Ectodermal cell (in vitro differentiated cells): ENCODE measurements at regions not wholly inside any gene's neighbourhood (a gene's known extent, or its start where the extent isn't known, plus 50 kb on each side); places are given as distances from the start of the nearest gene placed in this dataset.

Experiments used
- H3K27ac ChIP-seq: 2 replicates; pipeline ENCODE4 v1.7.0; 2013; ENCODE audit warnings: mild to moderate bottlenecking, low read depth, low read length; ENCODE audit not compliant: insufficient read depth, poor library complexity, severe bottlenecking
- H3K27me3 ChIP-seq: 2 replicates; pipeline ENCODE4 v1.7.0; 2013; ENCODE audit warnings: mild to moderate bottlenecking, low read length; ENCODE audit not compliant: insufficient read depth, control insufficient read depth, poor library complexity, severe bottlenecking
- H3K36me3 ChIP-seq: one replicate; pipeline ENCODE4 v1.7.0; 2013; ENCODE audit warnings: low read length; ENCODE audit not compliant: control insufficient read depth, insufficient read depth
- H3K4me1 ChIP-seq: one replicate; pipeline ENCODE4 v1.7.0; 2013; ENCODE audit warnings: low read length; ENCODE audit not compliant: control insufficient read depth, insufficient read depth
- H3K4me3 ChIP-seq: 2 replicates; pipeline ENCODE4 v1.7.0; 2013; ENCODE audit warnings: low read depth, low read length, control low read depth; ENCODE audit not compliant: insufficient read depth
- H3K9me3 ChIP-seq: 2 replicates; pipeline ENCODE4 v1.7.0; 2013; ENCODE audit warnings: mild to moderate bottlenecking, low read length, moderate library complexity; ENCODE audit not compliant: control insufficient read depth
- WGBS, 2 experiments: methylation state at CpG; one replicate each; pipeline ENCODE4 v1.1.7; 2013; ENCODE audit warnings: missing lambda C conversion rate in 2 of 2; 5-methylcytosine and 5-hydroxymethylcytosine counted together

GRCh38 chr5:51449026-51449425, 65.8 kb downstream of the ISL1 start:
- H3K27ac ChIP-seq, result no peak overlapping the region
- H3K36me3 ChIP-seq, result no peaks in the 10 kb centered on the region
- H3K27me3 ChIP-seq, result no peaks in the 10 kb centered on the region
- no peaks in the 10 kb centered on the region for H3K4me1 ChIP-seq
- H3K9me3 ChIP-seq, result no peaks in the 10 kb centered on the region
- no peak overlapping the region for H3K4me3 ChIP-seq

GRCh38 chr5:51452562-51452961, 69.3 kb downstream of the ISL1 start:
- H3K9me3 ChIP-seq, result no peaks in the 10 kb centered on the region
- H3K36me3 ChIP-seq, result no peaks in the 10 kb centered on the region
- H3K4me3 ChIP-seq, result no peak overlapping the region
- H3K27ac ChIP-seq, result no peak overlapping the region
- WGBS, 2 experiments, result 86 to 88% methylated on average over 3 of the region's 3 CpGs
- no peaks in the 10 kb centered on the region for H3K27me3 ChIP-seq
- H3K4me1 ChIP-seq, result no peaks in the 10 kb centered on the region

GRCh38 chr5:51465165-51465564, 81.9 kb downstream of the ISL1 start:
- 21 to 35% methylated on average over 3 to 6 of the region's 6 CpGs for WGBS, 2 experiments
- H3K4me3 ChIP-seq, result no peak overlapping the region
- H3K9me3 ChIP-seq, result no peaks in the 10 kb centered on the region
- no peaks in the 10 kb centered on the region for H3K36me3 ChIP-seq
- H3K4me1 ChIP-seq, result no peaks in the 10 kb centered on the region
- no peaks in the 10 kb centered on the region for H3K27me3 ChIP-seq
- no peak overlapping the region for H3K27ac ChIP-seq

GRCh38 chr5:51466214-51466613, 83.0 kb downstream of the ISL1 start:
- Histone ChIP-seq H3K4me1 (no peaks in the 10 kb centered on the region), H3K36me3 (no peaks in the 10 kb centered on the region), H3K9me3 (no peaks in the 10 kb centered on the region), H3K27ac (no peak overlapping the region), H3K27me3 (no peaks in the 10 kb centered on the region), H3K4me3 (no peak overlapping the region)
- 86 to 90% methylated on average over 1 to 2 of the region's 2 CpGs for WGBS, 2 experiments

GRCh38 chr5:51468196-51468595, 84.9 kb downstream of the ISL1 start:
- Histone ChIP-seq H3K36me3 (no peaks in the 10 kb centered on the region), H3K4me3 (no peak overlapping the region), H3K27ac (no peak overlapping the region), H3K4me1 (no peaks in the 10 kb centered on the region), H3K9me3 (no peaks in the 10 kb centered on the region), H3K27me3 (no peaks in the 10 kb centered on the region)
- 80 to 89% methylated on average over 2 of the region's 2 CpGs for WGBS, 2 experiments

GRCh38 chr5:51471630-51472029, 88.4 kb downstream of the ISL1 start:
- Histone ChIP-seq H3K27me3 (no peaks in the 10 kb centered on the region), H3K27ac (no peak overlapping the region)
- 80% methylated on average over 1 of the region's 1 CpG; no CpG with 5 or more reads in 1 of the 2 experiments for whole genome bisulfite sequencing, 2 experiments

GRCh38 chr5:51472472-51472871, 89.2 kb downstream of the ISL1 start:
- 94% methylated on average over 1 of the region's 1 CpG; no CpG with 5 or more reads in 1 of the 2 experiments for WGBS, 2 experiments
- Histone ChIP-seq H3K36me3 (no peaks in the 10 kb centered on the region), H3K9me3 (no peaks in the 10 kb centered on the region), H3K4me1 (no peaks in the 10 kb centered on the region), H3K27me3 (no peaks in the 10 kb centered on the region), H3K4me3 (no peak overlapping the region), H3K27ac (no peak overlapping the region)

More at GRCh38 chr5:51471630-51472029, 88.4 kb downstream of the ISL1 start:
- Histone ChIP-seq H3K4me1 (no peaks in the 10 kb centered on the region), H3K9me3 (no peaks in the 10 kb centered on the region), H3K36me3 (no peaks in the 10 kb centered on the region), H3K4me3 (no peak overlapping the region)

- H3K27ac ChIP-seq, result no peak overlapping the region
- no peaks in the 10 kb centered on the region for H3K9me3 ChIP-seq
- no peaks in the 10 kb centered on the region for H3K27me3 ChIP-seq
- no peak overlapping the region for H3K4me3 ChIP-seq
- H3K36me3 ChIP-seq, result no peaks in the 10 kb centered on the region
- WGBS, 2 experiments, result 87 to 92% methylated on average over 5 of the region's 5 CpGs
- H3K4me1 ChIP-seq, result no peaks in the 10 kb centered on the region
Measured at GRCh38 chr5:51475628-51476027, 92.4 kb downstream of the ISL1 start.

- no peak overlapping the region for H3K4me3 ChIP-seq
- no peak overlapping the region for H3K27ac ChIP-seq
- H3K4me1 ChIP-seq, result no peaks in the 10 kb centered on the region
- no peaks in the 10 kb centered on the region for H3K9me3 ChIP-seq
- no peaks in the 10 kb centered on the region for H3K36me3 ChIP-seq
- H3K27me3 ChIP-seq, result no peaks in the 10 kb centered on the region
Measured at GRCh38 chr5:51476431-51476830, 93.2 kb downstream of the ISL1 start.

- 92 to 93% methylated on average over 1 of the region's 1 CpG for WGBS, 2 experiments
- H3K4me1 ChIP-seq, result no peaks in the 10 kb centered on the region
- H3K9me3 ChIP-seq, result no peaks in the 10 kb centered on the region
- H3K27me3 ChIP-seq, result no peaks in the 10 kb centered on the region
- no peak overlapping the region for H3K4me3 ChIP-seq
- H3K27ac ChIP-seq, result no peak overlapping the region
- H3K36me3 ChIP-seq, result no peaks in the 10 kb centered on the region
Measured at GRCh38 chr5:51479840-51480239, 96.6 kb downstream of the ISL1 start.

GRCh38 chr5:51484326-51484725, 101.1 kb downstream of the ISL1 start:
- Histone ChIP-seq H3K4me3 (no peak overlapping the region), H3K27me3 (no peaks in the 10 kb centered on the region), H3K36me3 (no peaks in the 10 kb centered on the region), H3K9me3 (no peaks in the 10 kb centered on the region), H3K27ac (no peak overlapping the region), H3K4me1 (no peaks in the 10 kb centered on the region)
